GM23338 (cell line): ENCODE measurements at regions not wholly inside any gene's neighbourhood (a gene's known extent, or its start where the extent isn't known, plus 50 kb on each side); places are given as distances from the start of the nearest gene placed in this dataset.

Experiments used
- CTCF ChIP-seq, 2 experiments: fragments of 200-600 bp in 1 of 2; sonication (generic) in 1 of 2; conservative IDR thresholded peaks; 2 replicates each; pipeline versions ENCODE4 v1.5.1 to v1.6.1; 2016 to 2017; ENCODE audit warnings: antibody characterized with exemption in 2 of 2, low read depth in 2 of 2, mild to moderate bottlenecking in 2 of 2, moderate library complexity in 1 of 2
- EZH2 ChIP-seq: fragments of 200-600 bp; sonication (generic); IDR thresholded peaks from one replicate; pipeline ENCODE4 v1.8.0; 2017; ENCODE audit warnings: antibody characterized with exemption, mild to moderate bottlenecking, low read depth; ENCODE audit not compliant: unreplicated experiment
- EZH2phosphoT487 ChIP-seq: fragments of 200-600 bp; sonication (generic); IDR thresholded peaks from one replicate; pipeline ENCODE4 v1.8.1; 2018; ENCODE audit warnings: antibody characterized with exemption; ENCODE audit not compliant: unreplicated experiment
- POLR2AphosphoS5 ChIP-seq: IDR thresholded peaks from 2 replicates; pipeline ENCODE4 v1.6.1; 2016; ENCODE audit warnings: antibody characterized with exemption, low read depth
- ZNF114 ChIP-seq: fragments of 250-450 bp; sonication (Bioruptor Pico); IDR thresholded peaks from 2 replicates; pipeline ENCODE4 v1.5.0; 2020; ENCODE audit warnings: mild to moderate bottlenecking, moderate library complexity
- TF ChIP-seq, protein P1 (sequence below): IDR thresholded peaks from one replicate; pipeline ENCODE4 v1.6.1; 2018; ENCODE audit warnings: antibody characterized with exemption; ENCODE audit not compliant: unreplicated experiment

GRCh38 chr11:4190519-4190918, 95.9 kb downstream of the RRM1 start:
- TF ChIP-seq CTCF (conservative IDR thresholded peaks at IDR 0.05; ENCODE audit: low read depth in 2 of 2) = no peak
- no peak for TF ChIP-seq EZH2
- TF ChIP-seq ZNF114 (CRISPR knock-in tag) = no peak
- TF ChIP-seq, protein P1, sequence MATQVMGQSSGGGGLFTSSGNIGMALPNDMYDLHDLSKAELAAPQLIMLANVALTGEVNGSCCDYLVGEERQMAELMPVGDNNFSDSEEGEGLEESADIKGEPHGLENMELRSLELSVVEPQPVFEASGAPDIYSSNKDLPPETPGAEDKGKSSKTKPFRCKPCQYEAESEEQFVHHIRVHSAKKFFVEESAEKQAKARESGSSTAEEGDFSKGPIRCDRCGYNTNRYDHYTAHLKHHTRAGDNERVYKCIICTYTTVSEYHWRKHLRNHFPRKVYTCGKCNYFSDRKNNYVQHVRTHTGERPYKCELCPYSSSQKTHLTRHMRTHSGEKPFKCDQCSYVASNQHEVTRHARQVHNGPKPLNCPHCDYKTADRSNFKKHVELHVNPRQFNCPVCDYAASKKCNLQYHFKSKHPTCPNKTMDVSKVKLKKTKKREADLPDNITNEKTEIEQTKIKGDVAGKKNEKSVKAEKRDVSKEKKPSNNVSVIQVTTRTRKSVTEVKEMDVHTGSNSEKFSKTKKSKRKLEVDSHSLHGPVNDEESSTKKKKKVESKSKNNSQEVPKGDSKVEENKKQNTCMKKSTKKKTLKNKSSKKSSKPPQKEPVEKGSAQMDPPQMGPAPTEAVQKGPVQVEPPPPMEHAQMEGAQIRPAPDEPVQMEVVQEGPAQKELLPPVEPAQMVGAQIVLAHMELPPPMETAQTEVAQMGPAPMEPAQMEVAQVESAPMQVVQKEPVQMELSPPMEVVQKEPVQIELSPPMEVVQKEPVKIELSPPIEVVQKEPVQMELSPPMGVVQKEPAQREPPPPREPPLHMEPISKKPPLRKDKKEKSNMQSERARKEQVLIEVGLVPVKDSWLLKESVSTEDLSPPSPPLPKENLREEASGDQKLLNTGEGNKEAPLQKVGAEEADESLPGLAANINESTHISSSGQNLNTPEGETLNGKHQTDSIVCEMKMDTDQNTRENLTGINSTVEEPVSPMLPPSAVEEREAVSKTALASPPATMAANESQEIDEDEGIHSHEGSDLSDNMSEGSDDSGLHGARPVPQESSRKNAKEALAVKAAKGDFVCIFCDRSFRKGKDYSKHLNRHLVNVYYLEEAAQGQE = no peak
- TF ChIP-seq POLR2AphosphoS5 = no peak
- no peak for TF ChIP-seq EZH2phosphoT487
